GM10266 (cell line): ENCODE measurements at regions not wholly inside any gene's neighbourhood (a gene's known extent, or its start where the extent isn't known, plus 50 kb on each side); places are given as distances from the start of the nearest gene placed in this dataset.

ENCODE experiments used
- DNase-seq: peaks from one replicate; pipeline ENCODE4 v3.0.0; 2012; ENCODE audit errors: extremely low spot score
- CTCF ChIP-seq: IDR thresholded peaks from 2 replicates; pipeline ENCODE4 v1.5.1; 2012; ENCODE audit warnings: mild to moderate bottlenecking, low read depth; ENCODE audit not compliant: control insufficient read depth, insufficient read depth; ENCODE audit errors: missing control alignments

- DNase-seq: no peak
Measured at GRCh38 chr4:126733301-126733700, 899.5 kb upstream of the INTU start.

GRCh38 chr4:126734465-126734864 is 898.3 kb upstream of the INTU start:
- no peak for TF ChIP-seq CTCF
- no peak for DNase-seq

More at GRCh38 chr4:126733301-126733700, 899.5 kb upstream of the INTU start:
- TF ChIP-seq CTCF: no peak

- no peak for TF ChIP-seq CTCF
- no peak for DNase-seq
Measured at GRCh38 chr4:126735294-126736132, 897.2 kb upstream of the INTU start.

- no peak for DNase-seq
- no peak for TF ChIP-seq CTCF
Measured at GRCh38 chr4:126736133-126736518, 896.6 kb upstream of the INTU start.

- no peak for DNase-seq
- TF ChIP-seq CTCF: no peak
Measured at GRCh38 chr4:126737899-126738526, 894.7 kb upstream of the INTU start.

GRCh38 chr4:126738527-126738923 is 894.2 kb upstream of the INTU start:
- DNase-seq: no peak
- no peak for TF ChIP-seq CTCF

- DNase-seq: no peak
- TF ChIP-seq CTCF: no peak
Measured at GRCh38 chr4:126738926-126739325, 893.8 kb upstream of the INTU start.
